B cell (primary cell): ENCODE measurements at regions not wholly inside any gene's neighbourhood (a gene's known extent, or its start where the extent isn't known, plus 50 kb on each side); places are given as distances from the start of the nearest gene placed in this dataset.

Source experiments
- ATAC-seq: fragments of 200-7000 bp; cut with Tn5 transposase; one replicate; pipeline ENCODE4 v1.10.0; 2021; ENCODE audit warnings: low read depth, mild to moderate bottlenecking, moderate number of reproducible peaks, moderate library complexity
- CTCF ChIA-PET: fragments of 350-600 bp; sonication (Branson Sonifier 250); formaldehyde crosslinking; loops from one replicate; lab custom pipeline; 2021; ENCODE audit warnings: antibody characterized with exemption, inconsistent platforms; lab: Charles Lee
- POLR2A ChIA-PET: fragments of 350-600 bp; sonication (Branson Sonifier 250); formaldehyde crosslinking; loops from one replicate; lab custom pipeline; 2021; ENCODE audit warnings: antibody characterized with exemption; lab: Charles Lee
- DNase-seq: peaks from one replicate; pipeline ENCODE4 v3.0.0; 2013
- H2AFZ ChIP-seq: 2 replicates; pipeline ENCODE4 v1.6.1; 2012; ENCODE audit warnings: mild to moderate bottlenecking, low read depth, low read length; ENCODE audit not compliant: insufficient read depth, poor library complexity, severe bottlenecking
- H3K27ac ChIP-seq, 2 donors: 1 replicate in 1 of 2; 2 replicates in 1 of 2; pipeline ENCODE4 v1.5.1; 2012 to 2013; ENCODE audit warnings: low read length in 2 of 2, mild to moderate bottlenecking in 2 of 2, moderate library complexity in 1 of 2
- H3K27me3 ChIP-seq, 4 experiments: fragments of 200-600 bp in 1 of 4; sonication (generic) in 1 of 4; replicated peaks in 1 of 4; 1 replicate in 2 of 4; 2 replicates in 2 of 4; pipeline versions ENCODE4 v1.6.1 to v1.7.0; 2013 to 2016; ENCODE audit warnings: low read length in 3 of 4, mild to moderate bottlenecking in 2 of 4, mixed read lengths in 1 of 4, moderate library complexity in 1 of 4; ENCODE audit not compliant: insufficient read depth in 4 of 4, control insufficient read depth in 3 of 4; ENCODE audit errors: control extremely low read depth in 1 of 4
- H3K36me3 ChIP-seq, 2 experiments: replicated peaks in 1 of 2; 1 replicate in 1 of 2; 2 replicates in 1 of 2; pipeline versions ENCODE4 v1.6.1 to v1.7.1; 2013; ENCODE audit warnings: low read length in 1 of 2; ENCODE audit not compliant: insufficient read depth in 2 of 2, control insufficient read depth in 1 of 2; ENCODE audit errors: control extremely low read depth in 1 of 2, extremely low read depth in 1 of 2
- H3K4me1 ChIP-seq, 2 donors: fragments of 200-600 bp in 1 of 2; sonication (generic) in 1 of 2; 1 replicate in 1 of 2; 2 replicates in 1 of 2; pipeline versions ENCODE4 v1.5.1 to v1.6.1; 2013 to 2017; ENCODE audit warnings: low read length in 2 of 2; ENCODE audit not compliant: control insufficient read depth in 2 of 2, insufficient read depth in 2 of 2
- H3K4me2 ChIP-seq: replicated peaks from 2 replicates; pipeline ENCODE3; 2012; ENCODE audit warnings: mild to moderate bottlenecking, low read depth, low read length; ENCODE audit not compliant: poor library complexity, severe bottlenecking
- H3K4me3 ChIP-seq, 5 experiments: fragments of 200-600 bp in 1 of 5; sonication (generic) in 1 of 5; 1 replicate in 3 of 5; 2 replicates in 2 of 5; pipeline versions ENCODE4 v1.5.1 to v1.7.0; 2011 to 2016; ENCODE audit warnings: low read length in 4 of 5, mild to moderate bottlenecking in 4 of 5, low read depth in 2 of 5, control low read depth in 1 of 5, moderate library complexity in 1 of 5; ENCODE audit not compliant: insufficient read depth in 1 of 5; ENCODE audit errors: control extremely low read depth in 1 of 5, extremely low read depth in 1 of 5
- H3K79me2 ChIP-seq: fragments of 200-600 bp; sonication (generic); one replicate; pipeline ENCODE4 v1.6.0; 2016; ENCODE audit warnings: low read length; ENCODE audit not compliant: control insufficient read depth, insufficient read depth
- H3K9ac ChIP-seq: fragments of 200-600 bp; sonication (generic); 2 replicates; pipeline ENCODE4 v1.6.1; 2017; ENCODE audit warnings: mild to moderate bottlenecking, low read length, moderate library complexity
- H3K9me3 ChIP-seq, 3 donors: one replicate each; pipeline versions ENCODE4 v1.6.1 to v1.7.1; 2013; ENCODE audit warnings: low read length in 2 of 3; ENCODE audit not compliant: control insufficient read depth in 2 of 3, insufficient read depth in 1 of 3; ENCODE audit errors: control extremely low read depth in 1 of 3
- H4K20me1 ChIP-seq: 2 replicates; pipeline ENCODE4 v1.6.0; 2012; ENCODE audit warnings: mild to moderate bottlenecking, low read length; ENCODE audit not compliant: insufficient read depth, control insufficient read depth, poor library complexity, severe bottlenecking
- H3K27ac Mint-ChIP-seq: one replicate; pipeline ENCODE4 v1.8.0; 2021; ENCODE audit warnings: mixed read lengths
- H3K27me3 Mint-ChIP-seq: one replicate; pipeline ENCODE4 v1.8.0; 2021; ENCODE audit warnings: mixed read lengths
- H3K4me1 Mint-ChIP-seq: one replicate; pipeline ENCODE4 v1.8.0; 2021; ENCODE audit warnings: mixed read lengths
- H3K4me3 Mint-ChIP-seq: one replicate; pipeline ENCODE4 v1.8.0; 2021; ENCODE audit warnings: mixed read lengths
- H3K9me3 Mint-ChIP-seq: one replicate; pipeline ENCODE4 v1.8.0; 2022; ENCODE audit warnings: mixed read lengths; ENCODE audit not compliant: insufficient read depth
- CTCF ChIP-seq: fragments of 200-600 bp; IDR thresholded peaks from one replicate; pipeline ENCODE4 v1.8.0; 2022; ENCODE audit warnings: antibody characterized with exemption, mild to moderate bottlenecking
- EZH2 ChIP-seq: IDR thresholded peaks from 2 replicates; pipeline ENCODE4 v1.6.1; 2012; ENCODE audit warnings: borderline replicate concordance, low read depth, mild to moderate bottlenecking, moderate library complexity, low read length; ENCODE audit not compliant: insufficient read depth, poor library complexity, severe bottlenecking
- WGBS: methylation state at CpG from one replicate; pipeline ENCODE4 v1.1.5; 2013; ENCODE audit warnings: missing lambda C conversion rate; ENCODE audit not compliant: insufficient coverage; 5-methylcytosine and 5-hydroxymethylcytosine counted together
- intact Hi-C: fragments of 100-400 bp; cut with micrococcal nuclease; formaldehyde crosslinking; loops from one replicate; pipeline ENCODE4 v1.10.0; 2022

- no peak overlapping the region for H2AFZ ChIP-seq
- intact Hi-C loops: loop anchor here (10.0 kb wide), 1 partner anchor 826 kb away; no protein-coding TSS in a partner anchor
These were observed 83.9 kb upstream of the WDR26 start for GRCh38 chr1:224518528-224518927.

DNA sequence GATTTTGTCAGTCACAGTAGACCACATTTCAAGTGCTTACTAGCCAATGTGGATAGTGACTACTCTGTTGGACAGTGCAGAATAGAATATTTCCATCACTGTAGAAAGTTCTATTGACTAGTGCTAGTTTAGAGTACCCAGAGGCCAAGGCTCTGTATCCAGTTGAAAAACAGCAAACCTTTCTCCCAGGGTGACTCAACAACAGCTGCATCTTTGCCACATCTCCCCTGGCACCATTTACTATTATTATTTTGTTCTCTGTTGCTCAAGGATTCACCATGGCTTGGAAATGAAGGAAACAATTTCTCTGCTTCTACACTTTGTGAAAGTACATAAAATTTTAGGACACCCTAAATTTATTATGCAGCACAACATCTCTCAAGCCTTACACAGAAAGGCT lies 85.3 kb upstream of the WDR26 start:
- ChIA-PET CTCF (no interaction called here), POLR2A (no interaction called here)
- Histone ChIP-seq H3K27me3 (no peaks in the 10 kb centered on the region), H3K4me1 (no peaks in the 10 kb centered on the region), H3K36me3 (no peaks in the 10 kb centered on the region), H3K27ac (no peak overlapping the region), H3K4me2 (no peak overlapping the region), H4K20me1 (no peaks in the 10 kb centered on the region), H2AFZ (no peak overlapping the region), H3K79me2 (no peaks in the 10 kb centered on the region), H3K9me3 (peaks cover 0 to 3% (median 0%) of the 10 kb centered on the region in 3 donors), H3K4me3 (no peak overlapping the region), H3K9ac (no peak overlapping the region)
- TF ChIP-seq EZH2 (no peak), CTCF (no peak)
- H3K27me3 Mint-ChIP-seq: peaks cover 6% of the 10 kb centered on the region
- intact Hi-C loops: loop anchor here (10.0 kb wide), 1 partner anchor 825 kb away; no protein-coding TSS in a partner anchor
- no peaks in the 10 kb centered on the region for H3K4me1 Mint-ChIP-seq
- no peak overlapping the region for H3K4me3 Mint-ChIP-seq
- H3K9me3 Mint-ChIP-seq: no peaks in the 10 kb centered on the region
- H3K27ac Mint-ChIP-seq: no peak overlapping the region
- ATAC-seq (no peak), DNase-seq (no peak)

More at GRCh38 chr1:224518528-224518927, 83.9 kb upstream of the WDR26 start:
- H3K27ac Mint-ChIP-seq: no peak overlapping the region
- POLR2A ChIA-PET: no interaction called here
- Histone ChIP-seq H3K4me3 (no peak overlapping the region), H3K27ac (no peak overlapping the region), H3K4me1 (peaks cover 0 to 3% of the 10 kb centered on the region in 2 donors), H3K79me2 (no peaks in the 10 kb centered on the region), H3K9me3 (peaks cover 0 to 3% (median 0%) of the 10 kb centered on the region in 3 donors), H3K9ac (no peak overlapping the region), H3K36me3 (no peaks in the 10 kb centered on the region), H4K20me1 (no peaks in the 10 kb centered on the region), H3K27me3 (no peaks in the 10 kb centered on the region), H3K4me2 (no peak overlapping the region)
- H3K4me1 Mint-ChIP-seq: peaks cover 5% of the 10 kb centered on the region
- DNase-seq (no peak), ATAC-seq (no peak)
- peaks cover 6% of the 10 kb centered on the region for H3K27me3 Mint-ChIP-seq
- H3K4me3 Mint-ChIP-seq: no peak overlapping the region
- TF ChIP-seq CTCF: no peak
- TF ChIP-seq EZH2: no peak
- no peaks in the 10 kb centered on the region for H3K9me3 Mint-ChIP-seq
- CTCF ChIA-PET: no interaction called here
- 83% methylated on average over 1 of the region's 4 CpGs for WGBS
